ENCODE measurements at regions not wholly inside any gene's neighbourhood (a gene's known extent, or its start where the extent isn't known, plus 50 kb on each side); places are given as distances from the start of the nearest gene placed in this dataset.

- CTCF ChIA-PET: no interaction called here
- intact Hi-C loops (cut with micrococcal nuclease): no loop called here
- H3K4me2 ChIP-seq (ENCODE audit: low read length): no peak overlapping the region
These were observed 664.0 kb upstream of the ARGLU1 start for GRCh38 chr13:107231944-107232343.

GRCh38 chr13:107223867-107224266 lies 655.9 kb upstream of the ARGLU1 start:
- Histone ChIP-seq H4K20me1 (ENCODE audit: low read length) (no peaks in the 10 kb centered on the region), H3K79me2 (ENCODE audit: low read length) (no peaks in the 10 kb centered on the region), H3K4me3 (ENCODE audit: low read length) (no peak overlapping the region), H3K36me3 (ENCODE audit: low read depth, low read length) (no peaks in the 10 kb centered on the region), H3K4me1 (ENCODE audit: insufficient read depth, low read length) (no peaks in the 10 kb centered on the region), H2AFZ (ENCODE audit: low read length) (no peak overlapping the region), H3K27ac (ENCODE audit: low read length) (no peak overlapping the region), H3K4me2 (ENCODE audit: low read length) (no peak overlapping the region), H3K9ac (ENCODE audit: low read length) (no peak overlapping the region), H3K9me2 (replicated peaks; ENCODE audit: low read length) (no peaks in the 10 kb centered on the region), H3K27me3 (ENCODE audit: low read length) (no peaks in the 10 kb centered on the region), H3K9me3 (ENCODE audit: low read length) (no peaks in the 10 kb centered on the region), H3F3A (ENCODE audit: low read length, unreplicated experiment) (no peaks in the 10 kb centered on the region)
- intact Hi-C loops (cut with micrococcal nuclease): no loop called here
- DNase-seq (no peak), ATAC-seq (no peak)
- BruUV-seq (replicated peaks): no TSS peak
- ChIA-PET POLR2A (ENCODE audit: unreplicated experiment) (no interaction called here), CTCF (interaction anchor here (0.7 kb wide), 1 partner anchor 932 kb away, joined by 9 read pairs; no protein-coding TSS in a partner anchor)
- TF ChIP-seq CTCF (conservative IDR thresholded peaks at IDR 0.05; ENCODE audit: low read depth, low read length): no peak

More at GRCh38 chr13:107231944-107232343, 664.0 kb upstream of the ARGLU1 start:
- POLR2A ChIA-PET (ENCODE audit: unreplicated experiment): no interaction called here
- Histone ChIP-seq H3K9ac (ENCODE audit: low read length) (no peak overlapping the region), H3K27ac (ENCODE audit: low read length) (no peak overlapping the region), H3K79me2 (ENCODE audit: low read length) (no peaks in the 10 kb centered on the region), H3K4me3 (ENCODE audit: low read length) (no peak overlapping the region), H3K4me1 (ENCODE audit: insufficient read depth, low read length) (no peaks in the 10 kb centered on the region), H3F3A (ENCODE audit: low read length, unreplicated experiment) (no peaks in the 10 kb centered on the region), H3K9me2 (replicated peaks; ENCODE audit: low read length) (no peaks in the 10 kb centered on the region), H3K9me3 (ENCODE audit: low read length) (no peaks in the 10 kb centered on the region), H3K36me3 (ENCODE audit: low read depth, low read length) (no peaks in the 10 kb centered on the region), H4K20me1 (ENCODE audit: low read length) (no peaks in the 10 kb centered on the region), H3K27me3 (ENCODE audit: low read length) (no peaks in the 10 kb centered on the region), H2AFZ (ENCODE audit: low read length) (no peak overlapping the region)
- no peak for ATAC-seq
- no TSS peak for BruUV-seq (replicated peaks)
- no peak for DNase-seq
- TF ChIP-seq EZH2phosphoT487 (IDR thresholded peaks at IDR 0.05; ENCODE audit: borderline replicate concordance, low read length): no peak
- no peak for TF ChIP-seq CTCF (conservative IDR thresholded peaks at IDR 0.05; ENCODE audit: low read depth, low read length)
- no peak for TF ChIP-seq EZH2 (IDR thresholded peaks at IDR 0.05; ENCODE audit: low read length, unreplicated experiment)

DNA sequence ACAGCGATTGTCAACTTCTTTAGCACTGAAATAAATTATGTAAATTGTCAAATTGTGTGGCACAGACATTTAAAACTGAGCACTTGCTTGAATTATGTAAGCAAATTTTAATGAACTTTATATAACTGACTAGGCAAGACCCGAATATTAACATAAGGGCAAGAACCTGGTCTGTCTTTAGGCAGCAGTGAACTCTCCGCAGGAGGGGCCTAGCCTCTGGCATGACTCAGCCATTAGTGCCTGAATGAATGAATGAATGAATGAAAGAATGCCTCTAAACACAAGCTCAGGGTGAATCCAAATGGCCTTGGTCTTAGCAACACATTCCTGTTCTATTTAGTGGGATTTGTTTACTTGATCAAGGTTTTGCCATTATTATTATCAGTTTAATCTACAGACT lies 654.7 kb upstream of the ARGLU1 start:
- no peak for ATAC-seq
- CTCF ChIA-PET: no interaction called here
- intact Hi-C loops (cut with micrococcal nuclease): no loop called here

More for the DNA sequence above, 654.7 kb upstream of the ARGLU1 start:
- Histone ChIP-seq H3F3A (ENCODE audit: low read length, unreplicated experiment) (no peaks in the 10 kb centered on the region), H3K27me3 (ENCODE audit: low read length) (no peaks in the 10 kb centered on the region), H3K4me3 (ENCODE audit: low read length) (no peak overlapping the region), H3K4me2 (ENCODE audit: low read length) (no peak overlapping the region), H3K9me2 (replicated peaks; ENCODE audit: low read length) (no peaks in the 10 kb centered on the region), H4K20me1 (ENCODE audit: low read length) (no peaks in the 10 kb centered on the region), H3K36me3 (ENCODE audit: low read depth, low read length) (no peaks in the 10 kb centered on the region), H3K79me2 (ENCODE audit: low read length) (no peaks in the 10 kb centered on the region), H3K9ac (ENCODE audit: low read length) (no peak overlapping the region), H3K27ac (ENCODE audit: low read length) (no peak overlapping the region), H3K4me1 (ENCODE audit: insufficient read depth, low read length) (no peaks in the 10 kb centered on the region), H2AFZ (ENCODE audit: low read length) (no peak overlapping the region), H3K9me3 (ENCODE audit: low read length) (no peaks in the 10 kb centered on the region)
- POLR2A ChIA-PET (ENCODE audit: unreplicated experiment): no interaction called here
- TF ChIP-seq EZH2 (IDR thresholded peaks at IDR 0.05; ENCODE audit: low read length, unreplicated experiment) (no peak), EZH2phosphoT487 (IDR thresholded peaks at IDR 0.05; ENCODE audit: borderline replicate concordance, low read length) (no peak), CTCF (conservative IDR thresholded peaks at IDR 0.05; ENCODE audit: low read depth, low read length) (no peak)
- DNase-seq: no peak
- no TSS peak for BruUV-seq (replicated peaks)

Measured in PC-3 (cell line).